SK-N-SH (cell line): ENCODE measurements at regions not wholly inside any gene's neighbourhood (a gene's known extent, or its start where the extent isn't known, plus 50 kb on each side); places are given as distances from the start of the nearest gene placed in this dataset.
"Not testable (repeated sequence)": the region's sequence is repeated elsewhere in the genome, so short reads cannot be mapped to it uniquely, and the experiment has no call there.

Experiments used
- CTCF ChIA-PET: fragments of 300-600, 350-600 bp; formaldehyde crosslinking; extraction: SDS; loops from one replicate; lab custom pipeline; 2021; lab: Yijun Ruan, JAX
- POLR2A ChIA-PET: fragments of 350-600 bp; sonication (Branson Sonifier 250); formaldehyde crosslinking; extraction: SDS; loops from one replicate; lab custom pipeline; 2020; ENCODE audit warnings: antibody characterized with exemption, inconsistent platforms; lab: Yijun Ruan, JAX
- DNase-seq: peaks from one replicate; pipeline ENCODE4 v3.0.0; 2012
- H2AFZ ChIP-seq: fragments of 200-600 bp; sonication (generic); 2 replicates; pipeline ENCODE4 v1.8.1; 2016; ENCODE audit warnings: antibody characterized with exemption, mild to moderate bottlenecking, low read depth
- H3F3A ChIP-seq: fragments of 200-600 bp; sonication (generic); replicated peaks from 2 replicates; pipeline ENCODE3; 2016; ENCODE audit warnings: antibody characterized with exemption, mild to moderate bottlenecking; ENCODE audit not compliant: insufficient read depth
- H3K27ac ChIP-seq, 2 experiments: fragments of 200-500 bp in 1 of 2; fragments of 200-600 bp in 1 of 2; sonication (Bioruptor generic) in 1 of 2; sonication (generic), shearing (Covaris generic) in 1 of 2; 2 replicates each; pipeline versions ENCODE4 v1.5.1 to v1.6.1; 2014 to 2016; ENCODE audit warnings: low read depth in 2 of 2, inconsistent platforms in 1 of 2, low read length in 1 of 2, mild to moderate bottlenecking in 1 of 2, mixed read lengths in 1 of 2
- H3K27me3 ChIP-seq: fragments of 200-600 bp; sonication (generic), shearing (Covaris generic); 2 replicates; pipeline ENCODE4 v1.6.1; 2016; ENCODE audit warnings: mixed run types; ENCODE audit not compliant: insufficient read depth
- H3K36me3 ChIP-seq, 2 experiments: fragments of 200-500 bp in 1 of 2; fragments of 200-600 bp in 1 of 2; sonication (Bioruptor generic) in 1 of 2; sonication (generic) in 1 of 2; replicated peaks in 1 of 2; 2 replicates each; pipeline versions ENCODE3 to v1.5.1; 2014 to 2016; ENCODE audit warnings: low read length in 1 of 2, mild to moderate bottlenecking in 1 of 2; ENCODE audit not compliant: insufficient read depth in 2 of 2, control insufficient read depth in 1 of 2
- H3K4me1 ChIP-seq, 2 experiments: fragments of 200-500 bp in 1 of 2; fragments of 200-600 bp in 1 of 2; sonication (Bioruptor generic) in 1 of 2; sonication (generic), shearing (Covaris generic) in 1 of 2; 2 replicates each; pipeline versions ENCODE4 v1.5.1 to v1.6.1; 2014 to 2016; ENCODE audit warnings: low read depth in 1 of 2, low read length in 1 of 2, mixed run types in 1 of 2; ENCODE audit not compliant: insufficient read depth in 2 of 2, control insufficient read depth in 1 of 2
- H3K4me2 ChIP-seq: fragments of 200-600 bp; sonication (generic), shearing (Covaris generic); 2 replicates; pipeline ENCODE4 v1.6.1; 2017; ENCODE audit warnings: mixed run types
- H3K4me3 ChIP-seq, 2 experiments: fragments of 200-500 bp in 1 of 2; fragments of 200-600 bp in 1 of 2; sonication (Bioruptor generic) in 1 of 2; sonication (generic), shearing (Covaris generic) in 1 of 2; 2 replicates each; pipeline versions ENCODE4 v1.5.1 to v1.8.1; 2014 to 2016; ENCODE audit warnings: low read depth in 2 of 2, inconsistent platforms in 1 of 2, low read length in 1 of 2, mild to moderate bottlenecking in 1 of 2, mixed read lengths in 1 of 2, moderate library complexity in 1 of 2
- H3K79me2 ChIP-seq: fragments of 200-600 bp; sonication (generic); 2 replicates; pipeline ENCODE4 v1.8.1; 2017; ENCODE audit warnings: mild to moderate bottlenecking; ENCODE audit not compliant: insufficient read depth
- H3K9ac ChIP-seq: fragments of 200-600 bp; sonication (generic); 2 replicates; pipeline ENCODE4 v1.6.1; 2017; ENCODE audit warnings: mixed run types
- H3K9me2 ChIP-seq: fragments of 200-600 bp; sonication (generic); 2 replicates; pipeline ENCODE4 v1.6.1; 2017; ENCODE audit warnings: mixed run types
- H3K9me3 ChIP-seq: fragments of 200-600 bp; sonication (generic); 2 replicates; pipeline ENCODE4 v1.6.1; 2017; ENCODE audit warnings: mixed run types, mild to moderate bottlenecking, moderate library complexity
- H4K20me1 ChIP-seq: fragments of 200-600 bp; sonication (generic); 2 replicates; pipeline ENCODE4 v1.6.1; 2017; ENCODE audit warnings: mild to moderate bottlenecking, mixed run types; ENCODE audit not compliant: insufficient read depth
- CHD2 ChIP-seq: fragments of 150-350 bp; IDR thresholded peaks from 2 replicates; pipeline ENCODE4 v1.6.1; 2018; ENCODE audit warnings: low read length; ENCODE audit not compliant: partially characterized antibody
- GABPA ChIP-seq: IDR thresholded peaks from 2 replicates; pipeline ENCODE4 v1.4.0; 2012; ENCODE audit warnings: low read depth, mild to moderate bottlenecking
- GATA2 ChIP-seq: sonication (generic); formaldehyde crosslinking; IDR thresholded peaks from 2 replicates; pipeline ENCODE4 v1.5.0; 2020; ENCODE audit warnings: mild to moderate bottlenecking, missing genetic modification reagents
- MEF2A ChIP-seq: IDR thresholded peaks from 2 replicates; pipeline ENCODE4 v1.4.0; 2012; ENCODE audit warnings: low read depth, borderline replicate concordance
- NRF1 ChIP-seq: IDR thresholded peaks from 2 replicates; pipeline ENCODE4 v1.6.1; 2012; ENCODE audit warnings: low read depth, mild to moderate bottlenecking, low read length
- TCF12 ChIP-seq: IDR thresholded peaks from 2 replicates; pipeline ENCODE4 v1.4.0; 2012
- WGBS: methylation state at CpG from one replicate; pipeline ENCODE4 v1.1.6; 2017; ENCODE audit warnings: low lambda C conversion rate; 5-methylcytosine and 5-hydroxymethylcytosine counted together
- small RNA-seq, 7 experiments: library from RNA; depleted of rRNA; stranded (forward); fragments of <200 nt; gene quantifications; one replicate each; pipeline ENCODE3, GENCODE V24; 2012

DNA sequence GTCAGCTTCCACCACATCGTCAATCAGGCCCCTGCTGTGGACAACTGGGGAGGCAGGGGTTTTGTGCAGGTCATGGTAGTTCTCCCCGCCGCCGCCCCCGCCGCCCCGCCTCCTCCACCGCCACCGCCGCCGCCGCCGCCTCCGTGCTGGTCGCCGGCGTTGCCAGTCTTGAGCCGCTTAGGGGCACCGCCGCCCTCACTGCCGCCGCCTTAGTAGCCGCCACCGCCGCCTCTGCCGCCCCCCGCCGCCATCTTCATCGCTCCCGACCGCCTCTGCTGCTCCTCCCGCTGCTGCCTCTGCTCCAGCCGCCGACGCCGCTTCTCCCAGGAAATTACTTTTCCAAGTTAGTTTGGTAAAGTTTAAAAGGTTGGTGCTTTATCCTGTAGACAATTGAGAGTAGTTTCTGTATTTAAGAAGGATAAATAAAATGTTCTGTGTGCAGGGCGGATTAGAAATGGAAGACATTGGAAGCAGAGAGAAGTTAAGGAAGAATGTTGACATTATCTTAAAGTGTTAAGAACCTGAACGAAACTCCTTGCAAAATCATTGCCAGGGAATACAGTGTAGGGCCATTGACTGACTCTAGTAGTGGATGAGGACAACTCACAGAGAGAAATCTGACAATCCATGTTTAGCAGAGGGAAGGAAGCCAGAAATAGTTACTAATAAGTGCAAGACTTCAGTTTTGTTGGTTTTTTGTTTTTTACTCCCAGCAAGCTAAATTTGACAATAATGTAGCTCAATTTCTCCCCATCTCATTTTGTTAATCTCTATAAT, 53.0 kb upstream of the GOLGA8A start:
- no peak for TF ChIP-seq CHD2
- TF ChIP-seq MEF2A = no peak
- TF ChIP-seq TCF12 = no peak
- no peak for TF ChIP-seq GABPA
- TF ChIP-seq GATA2 (CRISPR knock-in tag) = no peak
- TF ChIP-seq NRF1 = no peak
- Histone ChIP-seq H3K79me2 (no peaks in the 10 kb centered on the region), H3K4me2 (no peak overlapping the region), H3K9ac (no peak overlapping the region), H2AFZ (no peak overlapping the region), H3F3A (no peaks in the 10 kb centered on the region), H3K9me3 (no peaks in the 10 kb centered on the region), H3K4me3 (no peak overlapping the region), H4K20me1 (no peaks in the 10 kb centered on the region), H3K27ac (no peak overlapping the region), H3K9me2 (no peaks in the 10 kb centered on the region), H3K36me3 (no peaks in the 10 kb centered on the region), H3K27me3 (peaks cover 15% of the 10 kb centered on the region; the same call in 1 of the 2 replicates), H3K4me1 (peaks cover 0 to 7% of the 10 kb centered on the region in 2 experiments; a peak in 1 of 4 replicates)
- ChIA-PET CTCF (no interaction called here), POLR2A (no interaction called here)
- DNase-seq = peak; percentile 24
- WGBS = 60% methylated on average over 38 of the region's 38 CpGs

DNA sequence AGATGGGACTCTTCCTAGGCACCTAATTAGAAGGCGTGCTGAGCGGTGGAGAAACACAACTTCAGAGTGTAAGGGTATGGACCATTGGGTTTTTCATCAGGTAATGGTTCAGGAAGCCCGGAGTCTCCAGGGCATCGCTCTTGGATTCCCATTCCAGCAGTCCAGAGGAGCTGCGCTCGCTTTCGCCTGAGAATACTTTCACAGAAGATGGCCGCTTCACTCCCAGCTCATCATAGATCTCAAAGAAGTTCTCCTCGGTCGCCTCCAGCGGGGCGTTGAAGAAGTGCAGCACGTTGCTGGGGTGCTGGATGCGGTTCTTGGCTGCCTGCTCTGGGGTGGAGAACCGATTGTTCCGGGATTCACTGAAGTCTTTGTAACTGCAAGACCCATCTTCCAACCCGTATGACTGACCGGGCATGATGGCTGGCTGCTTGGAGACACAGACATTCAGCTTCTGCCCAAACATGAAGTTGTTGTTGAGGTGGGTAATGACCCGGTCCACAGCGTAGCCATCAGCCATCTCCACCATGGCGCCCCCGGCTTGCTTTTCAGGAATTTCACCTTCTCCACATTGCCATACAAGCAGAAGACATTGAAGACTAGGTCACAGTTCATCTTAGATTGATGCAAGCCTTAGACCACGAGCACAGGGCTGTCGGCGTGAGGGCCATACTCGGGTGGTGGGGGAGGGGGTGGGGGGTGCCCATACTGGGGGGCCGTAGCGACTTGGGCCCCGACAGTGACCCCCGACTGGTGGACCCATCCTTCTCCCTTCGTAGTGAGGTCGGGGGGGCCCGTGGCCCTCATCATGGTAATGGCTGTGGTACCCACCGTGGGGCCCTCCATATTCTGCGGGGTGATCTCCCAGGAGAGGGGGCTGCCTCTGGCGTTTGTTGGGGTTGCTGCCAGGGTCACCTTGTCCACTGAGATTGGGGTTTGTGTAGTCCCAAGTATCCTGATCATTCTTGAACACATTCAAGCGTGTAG, 51.7 kb upstream of the GOLGA8A start:
- CTCF ChIA-PET, H2AFZ ChIP-seq, H3K27me3 ChIP-seq, H3K4me3 ChIP-seq, POLR2A ChIA-PET, H3K9me3 ChIP-seq, H4K20me1 ChIP-seq, H3K27ac ChIP-seq, H3K36me3 ChIP-seq, H3F3A ChIP-seq, H3K4me1 ChIP-seq, H3K9me2 ChIP-seq, H3K4me2 ChIP-seq, DNase-seq, H3K79me2 ChIP-seq, H3K9ac ChIP-seq: not testable (repeated sequence)
- 64% methylated on average over 21 of the region's 37 CpGs for WGBS

Small RNA genes in the stretch of these regions (small RNA-seq; reads per million reads assigned to genes)
- 0 reads per million in 7 experiments for gene MIR1233-2
